ENCODE measurements at regions not wholly inside any gene's neighbourhood (a gene's known extent, or its start where the extent isn't known, plus 50 kb on each side); places are given as distances from the start of the nearest gene placed in this dataset.
"Not testable (repeated sequence)": the region's sequence is repeated elsewhere in the genome, so short reads cannot be mapped to it uniquely, and the experiment has no call there.

- Histone ChIP-seq H3K36me3 (no peaks in the 10 kb centered on the region), H3K4me3 (no peak overlapping the region), H3K9me3 (no peaks in the 10 kb centered on the region), H3K27me3 (no peaks in the 10 kb centered on the region), H3K27ac (replicated peaks in 1 of 4) (no peak overlapping the region), H3K4me1 (peaks cover 0 to 12% (median 5%) of the 10 kb centered on the region in 4 donors)
- no peak for DNase-seq (ENCODE audit: extremely low spot score)
- TF ChIP-seq POLR2AphosphoS5 (IDR thresholded peaks at IDR 0.05): no peak
- no peak for TF ChIP-seq CTCF (IDR thresholded peaks at IDR 0.05)
- WGBS: 97% methylated on average over 6 of the region's 6 CpGs
- intact Hi-C loops (cut with DNase I): no loop called here
Measured at GRCh38 chr17:63019138-63019873, 53.3 kb downstream of the TANC2 start.

GRCh38 chr17:63022567-63022966, 56.5 kb downstream of the TANC2 start:
- intact Hi-C loops (cut with DNase I): no loop called here
- Histone ChIP-seq H3K9me3 (no peaks in the 10 kb centered on the region), H3K27me3 (no peaks in the 10 kb centered on the region), H3K36me3 (no peaks in the 10 kb centered on the region), H3K4me1 (peaks cover 0 to 12% (median 5%) of the 10 kb centered on the region in 4 donors), H3K4me3 (no peak overlapping the region), H3K27ac (replicated peaks in 1 of 4) (no peak overlapping the region)
- DNase-seq (ENCODE audit: extremely low spot score): no peak
- TF ChIP-seq EP300 (IDR thresholded peaks at IDR 0.05) (no peak), POLR2A (IDR thresholded peaks at IDR 0.05; ENCODE audit: low read depth) (no peak), POLR2AphosphoS5 (IDR thresholded peaks at IDR 0.05) (no peak), CTCF (IDR thresholded peaks at IDR 0.05) (no peak)
- whole genome bisulfite sequencing: 100% methylated on average over 1 of the region's 1 CpG

- no peak overlapping the region for H3K27ac ChIP-seq (replicated peaks in 1 of 4)
Measured at GRCh38 chr17:63023049-63023448, 57.0 kb downstream of the TANC2 start.

GRCh38 chr17:63024201-63024600, 58.2 kb downstream of the TANC2 start:
- no peak for DNase-seq (ENCODE audit: extremely low spot score)
- no peaks in the 10 kb centered on the region for H3K9me3 ChIP-seq
- no peak overlapping the region for H3K27ac ChIP-seq (replicated peaks in 1 of 4)
- no peaks in the 10 kb centered on the region for H3K27me3 ChIP-seq
- intact Hi-C loops (cut with DNase I): no loop called here
- TF ChIP-seq POLR2AphosphoS5 (IDR thresholded peaks at IDR 0.05) (no peak), EP300 (IDR thresholded peaks at IDR 0.05) (no peak), CTCF (IDR thresholded peaks at IDR 0.05) (no peak), POLR2A (IDR thresholded peaks at IDR 0.05; ENCODE audit: low read depth) (no peak)
- H3K36me3 ChIP-seq: no peaks in the 10 kb centered on the region
- WGBS: 100% methylated on average over 4 of the region's 4 CpGs
- no peak overlapping the region for H3K4me3 ChIP-seq
- peaks cover 0 to 12% (median 5%) of the 10 kb centered on the region in 4 donors for H3K4me1 ChIP-seq

More at GRCh38 chr17:63023049-63023448, 57.0 kb downstream of the TANC2 start:
- H3K4me3 ChIP-seq: no peak overlapping the region
- H3K36me3 ChIP-seq: no peaks in the 10 kb centered on the region
- WGBS: 100% methylated on average over 2 of the region's 2 CpGs
- no peak for DNase-seq (ENCODE audit: extremely low spot score)
- intact Hi-C loops (cut with DNase I): no loop called here
- H3K4me1 ChIP-seq: peaks cover 0 to 12% (median 5%) of the 10 kb centered on the region in 4 donors
- TF ChIP-seq POLR2A (IDR thresholded peaks at IDR 0.05; ENCODE audit: low read depth) (no peak), CTCF (IDR thresholded peaks at IDR 0.05) (no peak), EP300 (IDR thresholded peaks at IDR 0.05) (no peak), POLR2AphosphoS5 (IDR thresholded peaks at IDR 0.05) (no peak)
- H3K27me3 ChIP-seq: no peaks in the 10 kb centered on the region
- no peaks in the 10 kb centered on the region for H3K9me3 ChIP-seq

- Histone ChIP-seq H3K4me1 (peaks cover 0 to 12% (median 5%) of the 10 kb centered on the region in 4 donors), H3K27me3 (no peaks in the 10 kb centered on the region), H3K27ac (replicated peaks in 1 of 4) (no peak overlapping the region), H3K4me3 (no peak overlapping the region), H3K9me3 (no peaks in the 10 kb centered on the region), H3K36me3 (no peaks in the 10 kb centered on the region)
- intact Hi-C loops (cut with DNase I): no loop called here
- no peak for DNase-seq (ENCODE audit: extremely low spot score)
- TF ChIP-seq CTCF (IDR thresholded peaks at IDR 0.05) (no peak), EP300 (IDR thresholded peaks at IDR 0.05) (no peak), POLR2AphosphoS5 (IDR thresholded peaks at IDR 0.05) (no peak), POLR2A (IDR thresholded peaks at IDR 0.05; ENCODE audit: low read depth) (no peak)
Measured at GRCh38 chr17:63024716-63025115, 58.7 kb downstream of the TANC2 start.

- H3K4me3 ChIP-seq; H3K27me3 ChIP-seq; H3K9me3 ChIP-seq; DNase-seq (ENCODE audit: extremely low spot score); intact Hi-C loops (cut with DNase I); H3K36me3 ChIP-seq; H3K27ac ChIP-seq (replicated peaks in 1 of 4): not testable (repeated sequence)
- 95% methylated on average over 4 of the region's 4 CpGs for WGBS
- H3K4me1 ChIP-seq: peaks cover 0 to 12% (median 5%) of the 10 kb centered on the region in 4 donors
Measured at GRCh38 chr17:63025637-63026036, 59.6 kb downstream of the TANC2 start.
